ENCODE measurements at regions not wholly inside any gene's neighbourhood (a gene's known extent, or its start where the extent isn't known, plus 50 kb on each side); places are given as distances from the start of the nearest gene placed in this dataset.

GRCh38 chr18:34159691-34160185 is 65.0 kb downstream of the NOL4 start:
- no peaks in the 10 kb centered on the region for H3K9me3 ChIP-seq (ENCODE audit: severe bottlenecking)
- DNase-seq: no peak
- H3K36me3 ChIP-seq: no peaks in the 10 kb centered on the region
- no peaks in the 10 kb centered on the region for H3K27me3 ChIP-seq (ENCODE audit: insufficient read depth, low read depth, severe bottlenecking)
- peak overlapping the region; percentile 53 for H3K4me3 ChIP-seq (ENCODE audit: low read depth, low read length)
- H3K27ac ChIP-seq: peak overlapping the region; percentile 53
- no peak for TF ChIP-seq CTCF (IDR thresholded peaks at IDR 0.05; ENCODE audit: low read depth, low read length)

- Histone ChIP-seq H3K36me3 (no peaks in the 10 kb centered on the region), H3K27me3 (ENCODE audit: insufficient read depth, low read depth, severe bottlenecking) (no peaks in the 10 kb centered on the region), H3K9me3 (ENCODE audit: severe bottlenecking) (no peaks in the 10 kb centered on the region), H3K27ac (peak overlapping the region; percentile 53), H3K4me3 (ENCODE audit: low read depth, low read length) (peak overlapping the region; percentile 53)
- TF ChIP-seq CTCF (IDR thresholded peaks at IDR 0.05; ENCODE audit: low read depth, low read length): peak; percentile 71
- peak; percentile 82 for DNase-seq
These were observed 65.6 kb downstream of the NOL4 start for GRCh38 chr18:34158881-34159690.

GRCh38 chr18:34153711-34154110 is 71.0 kb downstream of the NOL4 start:
- Histone ChIP-seq H3K36me3 (no peaks in the 10 kb centered on the region), H3K4me3 (ENCODE audit: low read depth, low read length) (no peak overlapping the region), H3K27ac (no peak overlapping the region), H3K27me3 (ENCODE audit: insufficient read depth, low read depth, severe bottlenecking) (no peaks in the 10 kb centered on the region), H3K9me3 (ENCODE audit: severe bottlenecking) (no peaks in the 10 kb centered on the region)
- no peak for TF ChIP-seq CTCF (IDR thresholded peaks at IDR 0.05; ENCODE audit: low read depth, low read length)
- DNase-seq: no peak

- TF ChIP-seq CTCF (IDR thresholded peaks at IDR 0.05; ENCODE audit: low read depth, low read length): no peak
- Histone ChIP-seq H3K9me3 (ENCODE audit: severe bottlenecking) (no peaks in the 10 kb centered on the region), H3K27me3 (ENCODE audit: insufficient read depth, low read depth, severe bottlenecking) (no peaks in the 10 kb centered on the region), H3K36me3 (no peaks in the 10 kb centered on the region), H3K4me3 (ENCODE audit: low read depth, low read length) (no peak overlapping the region), H3K27ac (no peak overlapping the region)
- DNase-seq: no peak
These were observed 93.7 kb downstream of the NOL4 start for GRCh38 chr18:34131006-34131405.

GRCh38 chr18:34128436-34128835 is 96.3 kb downstream of the NOL4 start:
- H3K27ac ChIP-seq: no peak overlapping the region
- no peaks in the 10 kb centered on the region for H3K27me3 ChIP-seq (ENCODE audit: insufficient read depth, low read depth, severe bottlenecking)
- H3K4me3 ChIP-seq (ENCODE audit: low read depth, low read length): no peak overlapping the region
- H3K36me3 ChIP-seq: no peaks in the 10 kb centered on the region
- no peak for DNase-seq
- no peaks in the 10 kb centered on the region for H3K9me3 ChIP-seq (ENCODE audit: severe bottlenecking)
- TF ChIP-seq CTCF (IDR thresholded peaks at IDR 0.05; ENCODE audit: low read depth, low read length): no peak
